ENCODE measurements at regions not wholly inside any gene's neighbourhood (a gene's known extent, or its start where the extent isn't known, plus 50 kb on each side); places are given as distances from the start of the nearest gene placed in this dataset.
"Not testable (repeated sequence)": the region's sequence is repeated elsewhere in the genome, so short reads cannot be mapped to it uniquely, and the experiment has no call there.

DNA sequence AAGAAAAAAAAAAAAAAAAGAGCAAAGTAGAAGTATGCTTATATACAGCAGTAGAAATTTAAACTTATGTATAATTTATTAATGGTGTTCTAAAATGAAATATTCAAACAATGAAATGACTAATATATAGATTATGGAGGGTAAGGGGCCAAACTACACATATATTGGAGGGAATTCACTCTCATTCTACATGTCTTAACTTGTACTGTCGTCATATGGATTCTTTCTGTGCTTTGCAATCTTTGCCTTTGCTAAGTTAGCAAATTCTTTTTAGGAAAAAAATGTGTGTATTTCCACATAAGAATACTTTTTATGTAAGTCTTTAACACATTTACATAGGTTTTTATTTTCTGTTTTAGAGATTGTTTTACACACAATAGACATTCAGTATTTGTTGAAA lies 118.9 kb upstream of the MBNL1 start:
- intact Hi-C loops (cut with DNase I; ENCODE audit: low total_unique reads) = no loop called here
- Histone ChIP-seq H3K9me3 (peaks cover 0 to 8% (median 5%) of the 10 kb centered on the region in 8 donors), H3K4me1 (no peaks in the 10 kb centered on the region), H3K4me3 (no peak overlapping the region), H3K36me3 (no peaks in the 10 kb centered on the region), H3K27me3 (replicated peaks in 1 of 7) (no peaks in the 10 kb centered on the region), H3K27ac (no peak overlapping the region)
- TF ChIP-seq, protein P1, sequence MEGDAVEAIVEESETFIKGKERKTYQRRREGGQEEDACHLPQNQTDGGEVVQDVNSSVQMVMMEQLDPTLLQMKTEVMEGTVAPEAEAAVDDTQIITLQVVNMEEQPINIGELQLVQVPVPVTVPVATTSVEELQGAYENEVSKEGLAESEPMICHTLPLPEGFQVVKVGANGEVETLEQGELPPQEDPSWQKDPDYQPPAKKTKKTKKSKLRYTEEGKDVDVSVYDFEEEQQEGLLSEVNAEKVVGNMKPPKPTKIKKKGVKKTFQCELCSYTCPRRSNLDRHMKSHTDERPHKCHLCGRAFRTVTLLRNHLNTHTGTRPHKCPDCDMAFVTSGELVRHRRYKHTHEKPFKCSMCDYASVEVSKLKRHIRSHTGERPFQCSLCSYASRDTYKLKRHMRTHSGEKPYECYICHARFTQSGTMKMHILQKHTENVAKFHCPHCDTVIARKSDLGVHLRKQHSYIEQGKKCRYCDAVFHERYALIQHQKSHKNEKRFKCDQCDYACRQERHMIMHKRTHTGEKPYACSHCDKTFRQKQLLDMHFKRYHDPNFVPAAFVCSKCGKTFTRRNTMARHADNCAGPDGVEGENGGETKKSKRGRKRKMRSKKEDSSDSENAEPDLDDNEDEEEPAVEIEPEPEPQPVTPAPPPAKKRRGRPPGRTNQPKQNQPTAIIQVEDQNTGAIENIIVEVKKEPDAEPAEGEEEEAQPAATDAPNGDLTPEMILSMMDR (IDR thresholded peaks at IDR 0.05 in 8 of 11, conservative IDR thresholded peaks at IDR 0.05 in 3 of 11) = no peak
- TF ChIP-seq POLR2AphosphoS5 (IDR thresholded peaks at IDR 0.05) (no peak), POLR2A (IDR thresholded peaks at IDR 0.05) (no peak)
- DNase-seq = no peak
- WGBS, 5 donors = 89 to 98% (median 96%) methylated on average over 1 of the region's 1 CpG

DNA sequence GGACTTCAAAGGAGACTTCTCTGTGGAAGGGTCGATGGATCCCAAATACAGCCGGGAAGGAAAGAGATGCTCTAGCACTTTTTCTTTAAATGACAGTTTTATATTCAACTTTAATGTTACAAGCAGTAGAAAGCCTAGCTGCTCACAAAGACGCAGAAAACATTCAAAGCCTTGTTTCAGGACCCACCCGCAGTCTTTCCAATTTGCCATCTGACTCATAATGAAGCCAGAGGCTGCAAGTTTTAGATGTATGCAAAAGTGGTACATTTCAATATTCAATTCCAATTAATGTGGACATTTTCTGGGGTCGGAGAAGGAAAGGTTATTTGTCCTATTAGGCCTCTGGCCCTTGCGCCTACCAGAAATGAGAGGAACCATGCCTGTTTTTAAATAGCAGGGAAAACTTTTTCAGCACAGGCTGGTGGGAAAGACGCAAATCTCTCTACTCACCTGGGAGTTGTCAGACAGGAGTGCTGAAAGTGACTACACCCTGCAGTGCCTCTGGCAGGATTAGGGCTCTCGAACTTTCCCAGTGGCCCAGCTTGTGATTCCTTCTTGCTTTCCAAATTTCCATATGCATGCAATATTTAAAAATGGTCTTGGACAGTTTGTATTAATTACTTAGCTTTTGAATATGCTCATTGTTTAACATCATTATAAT lies 117.4 kb upstream of the MBNL1 start:
- 68 to 80% (median 75%) methylated on average over 8 of the region's 8 CpGs for WGBS, 5 donors
- intact Hi-C loops (cut with DNase I; ENCODE audit: low total_unique reads) = no loop called here
- H3K27ac ChIP-seq = no peak overlapping the region
- no peak for TF ChIP-seq POLR2AphosphoS5 (IDR thresholded peaks at IDR 0.05)
- TF ChIP-seq, protein P1 (IDR thresholded peaks at IDR 0.05 in 8 of 11, conservative IDR thresholded peaks at IDR 0.05 in 3 of 11) = no peak
- TF ChIP-seq POLR2A (IDR thresholded peaks at IDR 0.05) = no peak
- no peaks in the 10 kb centered on the region for H3K36me3 ChIP-seq
- no peak overlapping the region for H3K4me3 ChIP-seq
- no peaks in the 10 kb centered on the region for H3K27me3 ChIP-seq (replicated peaks in 1 of 7)
- DNase-seq = no peak
- peaks cover 0 to 8% (median 5%) of the 10 kb centered on the region in 8 donors for H3K9me3 ChIP-seq
- no peaks in the 10 kb centered on the region for H3K4me1 ChIP-seq

GRCh38 chr3:152151877-152152765 lies 116.6 kb upstream of the MBNL1 start:
- 96 to 98% (median 97%) methylated on average over 37 to 42 of the region's 42 CpGs for WGBS, 5 donors
- H3K27ac ChIP-seq; H3K4me1 ChIP-seq; DNase-seq; H3K36me3 ChIP-seq; H3K27me3 ChIP-seq (replicated peaks in 1 of 7); intact Hi-C loops (cut with DNase I; ENCODE audit: low total_unique reads); H3K9me3 ChIP-seq; H3K4me3 ChIP-seq: not testable (repeated sequence)

DNA sequence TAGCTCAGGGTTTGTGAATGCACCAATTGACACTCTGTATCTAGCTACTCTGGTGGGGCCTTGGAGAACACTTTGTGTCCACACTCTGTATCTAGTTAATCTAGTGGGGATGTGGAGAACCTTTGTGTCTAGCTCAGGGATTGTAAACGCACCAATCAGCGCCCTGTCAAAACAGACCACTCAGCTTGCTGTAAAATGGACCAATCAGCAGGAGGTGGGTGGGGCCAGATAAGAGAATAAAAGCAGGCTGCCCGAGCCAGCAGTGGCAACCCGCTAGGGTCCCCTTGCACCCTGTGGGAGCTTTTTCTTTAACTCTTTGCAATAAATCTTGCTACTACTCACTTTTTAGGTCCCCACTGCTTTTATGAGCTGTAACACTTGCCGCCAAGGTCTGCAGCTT lies 115.6 kb upstream of the MBNL1 start:
- DNase-seq; H3K9me3 ChIP-seq; intact Hi-C loops (cut with DNase I; ENCODE audit: low total_unique reads); H3K4me3 ChIP-seq; H3K4me1 ChIP-seq; H3K27me3 ChIP-seq (replicated peaks in 1 of 7); H3K27ac ChIP-seq; H3K36me3 ChIP-seq: not testable (repeated sequence)
- WGBS, 5 donors = 88 to 100% (median 98%) methylated on average over 5 of the region's 5 CpGs

DNA sequence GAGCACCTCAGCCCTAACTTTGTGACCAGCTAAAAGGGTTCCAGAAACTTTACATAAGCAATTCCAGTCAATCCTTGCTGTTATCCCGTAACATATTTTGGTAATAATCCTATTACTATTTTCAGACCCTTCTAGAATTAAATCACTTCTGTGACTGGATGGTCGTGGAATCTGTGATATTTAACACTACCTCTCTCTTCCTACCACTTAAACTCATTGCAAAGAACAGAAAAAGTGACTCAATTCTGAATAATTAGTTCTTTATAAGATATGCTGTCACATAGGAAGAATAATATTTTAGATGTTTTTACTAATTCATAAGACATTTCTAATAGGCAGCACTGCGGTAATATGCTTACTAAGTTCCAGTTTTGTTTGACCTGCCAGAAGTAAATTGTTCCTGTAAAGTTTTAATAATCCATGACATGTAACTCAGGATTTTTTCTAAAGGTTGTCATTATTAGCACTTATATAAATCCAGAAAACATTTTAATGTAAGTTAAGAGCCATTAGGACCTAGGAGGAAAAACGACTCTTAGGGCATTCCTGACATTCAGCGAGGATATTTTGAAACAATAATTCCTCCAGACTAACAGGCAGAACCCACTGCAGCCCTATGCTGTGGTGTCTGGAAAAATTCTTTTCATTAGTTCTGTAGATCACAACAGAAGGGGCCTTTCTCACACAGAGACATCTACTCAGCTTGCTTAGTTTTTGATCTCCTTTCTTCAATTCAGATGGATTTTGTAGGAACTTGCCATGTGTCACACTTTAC lies 113.3 kb upstream of the MBNL1 start:
- Histone ChIP-seq H3K27ac (no peak overlapping the region), H3K9me3 (peaks cover 0 to 8% (median 5%) of the 10 kb centered on the region in 8 donors), H3K27me3 (replicated peaks in 1 of 7) (no peaks in the 10 kb centered on the region), H3K4me1 (no peaks in the 10 kb centered on the region), H3K4me3 (no peak overlapping the region), H3K36me3 (no peaks in the 10 kb centered on the region)
- 85 to 89% (median 86%) methylated on average over 5 of the region's 5 CpGs for WGBS, 5 donors
- no peak for DNase-seq
- intact Hi-C loops (cut with DNase I; ENCODE audit: low total_unique reads) = no loop called here
- TF ChIP-seq POLR2A (IDR thresholded peaks at IDR 0.05) = no peak
- TF ChIP-seq, protein P1 (IDR thresholded peaks at IDR 0.05 in 8 of 11, conservative IDR thresholded peaks at IDR 0.05 in 3 of 11) = no peak
- TF ChIP-seq POLR2AphosphoS5 (IDR thresholded peaks at IDR 0.05) = no peak
